ENCODE measurements at regions not wholly inside any gene's neighbourhood (a gene's known extent, or its start where the extent isn't known, plus 50 kb on each side); places are given as distances from the start of the nearest gene placed in this dataset.

- ATAC-seq: no peak
- TF ChIP-seq TCF4 (CRISPR knock-in tag; IDR thresholded peaks at IDR 0.05; ENCODE audit: borderline replicate concordance) (no peak), ISL1 (CRISPR knock-in tag; IDR thresholded peaks at IDR 0.05) (no peak), PPARA (CRISPR knock-in tag; IDR thresholded peaks at IDR 0.05; ENCODE audit: borderline replicate concordance) (no peak), POU6F1 (CRISPR knock-in tag; IDR thresholded peaks at IDR 0.05; ENCODE audit: borderline replicate concordance, low read depth) (no peak), ARNTL (CRISPR knock-in tag; IDR thresholded peaks at IDR 0.05; ENCODE audit: borderline replicate concordance, low read depth) (no peak), SNAI2 (CRISPR knock-in tag; IDR thresholded peaks at IDR 0.05) (no peak), OSR1 (CRISPR knock-in tag; IDR thresholded peaks at IDR 0.05) (no peak), ZFP3 (CRISPR knock-in tag; IDR thresholded peaks at IDR 0.05) (no peak), PATZ1 (CRISPR knock-in tag; IDR thresholded peaks at IDR 0.05; ENCODE audit: borderline replicate concordance) (no peak), GLIS3 (CRISPR knock-in tag; IDR thresholded peaks at IDR 0.05) (no peak), ZNF8 (CRISPR knock-in tag; IDR thresholded peaks at IDR 0.05) (no peak), ESRRG (CRISPR knock-in tag; IDR thresholded peaks at IDR 0.05) (no peak), ZC3H10 (CRISPR knock-in tag; IDR thresholded peaks at IDR 0.05) (no peak)
- TF ChIP-seq, protein P1, sequence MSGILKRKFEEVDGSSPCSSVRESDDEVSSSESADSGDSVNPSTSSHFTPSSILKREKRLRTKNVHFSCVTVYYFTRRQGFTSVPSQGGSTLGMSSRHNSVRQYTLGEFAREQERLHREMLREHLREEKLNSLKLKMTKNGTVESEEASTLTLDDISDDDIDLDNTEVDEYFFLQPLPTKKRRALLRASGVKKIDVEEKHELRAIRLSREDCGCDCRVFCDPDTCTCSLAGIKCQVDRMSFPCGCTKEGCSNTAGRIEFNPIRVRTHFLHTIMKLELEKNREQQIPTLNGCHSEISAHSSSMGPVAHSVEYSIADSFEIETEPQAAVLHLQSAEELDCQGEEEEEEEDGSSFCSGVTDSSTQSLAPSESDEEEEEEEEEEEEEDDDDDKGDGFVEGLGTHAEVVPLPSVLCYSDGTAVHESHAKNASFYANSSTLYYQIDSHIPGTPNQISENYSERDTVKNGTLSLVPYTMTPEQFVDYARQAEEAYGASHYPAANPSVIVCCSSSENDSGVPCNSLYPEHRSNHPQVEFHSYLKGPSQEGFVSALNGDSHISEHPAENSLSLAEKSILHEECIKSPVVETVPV (CRISPR knock-in tag; IDR thresholded peaks at IDR 0.05): no peak
Measured at GRCh38 chr20:7458459-7458858, 481.8 kb downstream of the HAO1 start.

GRCh38 chr20:7459083-7459482 is 481.2 kb downstream of the HAO1 start:
- ATAC-seq: no peak
- TF ChIP-seq POU6F1 (CRISPR knock-in tag; IDR thresholded peaks at IDR 0.05; ENCODE audit: borderline replicate concordance, low read depth) (no peak), BACH2 (CRISPR knock-in tag; IDR thresholded peaks at IDR 0.05; ENCODE audit: borderline replicate concordance) (no peak), ESRRG (CRISPR knock-in tag; IDR thresholded peaks at IDR 0.05) (no peak), ZFP3 (CRISPR knock-in tag; IDR thresholded peaks at IDR 0.05) (no peak), PPARA (CRISPR knock-in tag; IDR thresholded peaks at IDR 0.05; ENCODE audit: borderline replicate concordance) (no peak), TOX (CRISPR knock-in tag; IDR thresholded peaks at IDR 0.05; ENCODE audit: borderline replicate concordance) (no peak), ISL1 (CRISPR knock-in tag; IDR thresholded peaks at IDR 0.05) (no peak), ZC3H10 (CRISPR knock-in tag; IDR thresholded peaks at IDR 0.05) (no peak), PATZ1 (CRISPR knock-in tag; IDR thresholded peaks at IDR 0.05; ENCODE audit: borderline replicate concordance) (no peak)
- TF ChIP-seq, protein P2, sequence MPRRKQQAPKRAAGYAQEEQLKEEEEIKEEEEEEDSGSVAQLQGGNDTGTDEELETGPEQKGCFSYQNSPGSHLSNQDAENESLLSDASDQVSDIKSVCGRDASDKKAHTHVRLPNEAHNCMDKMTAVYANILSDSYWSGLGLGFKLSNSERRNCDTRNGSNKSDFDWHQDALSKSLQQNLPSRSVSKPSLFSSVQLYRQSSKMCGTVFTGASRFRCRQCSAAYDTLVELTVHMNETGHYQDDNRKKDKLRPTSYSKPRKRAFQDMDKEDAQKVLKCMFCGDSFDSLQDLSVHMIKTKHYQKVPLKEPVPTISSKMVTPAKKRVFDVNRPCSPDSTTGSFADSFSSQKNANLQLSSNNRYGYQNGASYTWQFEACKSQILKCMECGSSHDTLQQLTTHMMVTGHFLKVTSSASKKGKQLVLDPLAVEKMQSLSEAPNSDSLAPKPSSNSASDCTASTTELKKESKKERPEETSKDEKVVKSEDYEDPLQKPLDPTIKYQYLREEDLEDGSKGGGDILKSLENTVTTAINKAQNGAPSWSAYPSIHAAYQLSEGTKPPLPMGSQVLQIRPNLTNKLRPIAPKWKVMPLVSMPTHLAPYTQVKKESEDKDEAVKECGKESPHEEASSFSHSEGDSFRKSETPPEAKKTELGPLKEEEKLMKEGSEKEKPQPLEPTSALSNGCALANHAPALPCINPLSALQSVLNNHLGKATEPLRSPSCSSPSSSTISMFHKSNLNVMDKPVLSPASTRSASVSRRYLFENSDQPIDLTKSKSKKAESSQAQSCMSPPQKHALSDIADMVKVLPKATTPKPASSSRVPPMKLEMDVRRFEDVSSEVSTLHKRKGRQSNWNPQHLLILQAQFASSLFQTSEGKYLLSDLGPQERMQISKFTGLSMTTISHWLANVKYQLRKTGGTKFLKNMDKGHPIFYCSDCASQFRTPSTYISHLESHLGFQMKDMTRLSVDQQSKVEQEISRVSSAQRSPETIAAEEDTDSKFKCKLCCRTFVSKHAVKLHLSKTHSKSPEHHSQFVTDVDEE (CRISPR knock-in tag; IDR thresholded peaks at IDR 0.05): no peak

DNA sequence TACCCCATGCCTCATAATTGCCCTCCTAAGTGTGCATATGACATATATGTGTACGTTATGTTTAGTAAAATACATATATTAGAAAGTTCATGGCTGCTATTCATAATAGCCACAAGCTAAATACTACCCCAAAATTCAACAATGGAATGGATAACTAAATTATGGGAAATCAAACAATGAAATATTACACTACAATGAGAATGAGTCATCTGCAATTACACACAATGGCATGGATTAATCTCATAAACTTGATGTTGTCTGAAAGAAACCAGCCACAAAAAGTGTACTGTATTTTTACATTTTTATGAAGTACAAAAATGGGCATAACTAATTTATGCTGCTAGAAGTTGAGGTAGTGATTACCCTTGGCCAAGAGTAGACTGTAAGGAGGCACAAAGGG is 477.0 kb downstream of the HAO1 start:
- TF ChIP-seq ZFP3 (CRISPR knock-in tag; IDR thresholded peaks at IDR 0.05) (no peak), TCF4 (CRISPR knock-in tag; IDR thresholded peaks at IDR 0.05; ENCODE audit: borderline replicate concordance) (no peak), OSR1 (CRISPR knock-in tag; IDR thresholded peaks at IDR 0.05) (no peak), GLIS3 (CRISPR knock-in tag; IDR thresholded peaks at IDR 0.05) (no peak), RARB (CRISPR knock-in tag; IDR thresholded peaks at IDR 0.05) (no peak), ARNTL (CRISPR knock-in tag; IDR thresholded peaks at IDR 0.05; ENCODE audit: borderline replicate concordance, low read depth) (no peak), ISL1 (CRISPR knock-in tag; IDR thresholded peaks at IDR 0.05) (no peak), ZNF8 (CRISPR knock-in tag; IDR thresholded peaks at IDR 0.05) (no peak), CSDC2 (CRISPR knock-in tag; IDR thresholded peaks at IDR 0.05) (no peak), ZNF70 (CRISPR knock-in tag; IDR thresholded peaks at IDR 0.05) (no peak)
- ATAC-seq: no peak

All from SK-N-SH treated with all-trans-retinoic acid at 6 μM for 48 hours (cell line).